ENCODE measurements at regions not wholly inside any gene's neighbourhood (a gene's known extent, or its start where the extent isn't known, plus 50 kb on each side); places are given as distances from the start of the nearest gene placed in this dataset.

GRCh38 chr21:24298040-24298439 is 1309.2 kb downstream of the MRPL39 start:
- Histone ChIP-seq H3K9me1 (ENCODE audit: insufficient read depth, low read length) (no peaks in the 10 kb centered on the region), H3K4ac (ENCODE audit: low read depth, low read length) (no peak overlapping the region), H3K4me2 (ENCODE audit: low read depth, low read length) (no peak overlapping the region), H3K18ac (ENCODE audit: low read depth, low read length) (no peak overlapping the region), H2BK5ac (ENCODE audit: low read depth, low read length, poor library complexity, severe bottlenecking) (no peak overlapping the region), H3K9ac (ENCODE audit: low read depth, low read length) (no peak overlapping the region), H3K27ac (ENCODE audit: insufficient read depth, low read length) (no peak overlapping the region), H3K9me3 (ENCODE audit: control insufficient read depth, insufficient read depth, low read length) (no peaks in the 10 kb centered on the region), H3K27me3 (ENCODE audit: control insufficient read depth, insufficient read depth, low read length) (no peaks in the 10 kb centered on the region), H2BK15ac (ENCODE audit: low read depth, low read length) (no peak overlapping the region), H4K20me1 (ENCODE audit: insufficient read depth, low read length) (no peaks in the 10 kb centered on the region), H3K36me3 (ENCODE audit: control insufficient read depth, insufficient read depth, low read length) (no peaks in the 10 kb centered on the region), H3K56ac (ENCODE audit: extremely low read depth, insufficient read depth, low read length) (no peak overlapping the region), H3K14ac (replicated peaks; ENCODE audit: low read depth, low read length) (no peak overlapping the region), H2BK120ac (ENCODE audit: low read depth, low read length) (no peak overlapping the region), H2AFZ (replicated peaks; ENCODE audit: low read length, poor library complexity) (no peak overlapping the region), H2AK9ac (replicated peaks; ENCODE audit: low read depth, low read length, poor library complexity) (no peak overlapping the region), H2BK20ac (ENCODE audit: low read depth, low read length) (no peak overlapping the region), H3K4me3 (ENCODE audit: insufficient read depth, low read depth, low read length) (no peak overlapping the region), H2AK5ac (ENCODE audit: low read depth, low read length) (no peak overlapping the region), H3K79me1 (ENCODE audit: low read depth in 1 of 2, low read length in 2 of 2) (no peaks in the 10 kb centered on the region), H4K91ac (ENCODE audit: insufficient read depth, low read depth, low read length) (no peak overlapping the region), H3K4me1 (ENCODE audit: control insufficient read depth, insufficient read depth, low read length) (no peaks in the 10 kb centered on the region), H4K8ac (ENCODE audit: low read depth in 2 of 2, low read length in 2 of 2) (no peak overlapping the region), H4K5ac (ENCODE audit: low read depth, low read length) (no peak overlapping the region), H3K23ac (ENCODE audit: low read depth, low read length) (no peak overlapping the region)
- WGBS, 2 experiments (ENCODE audit: extremely low coverage in 2 of 2, insufficient read length in 1 of 2) = no CpG with 5 or more reads among the region's 1 CpG
- no peak for ATAC-seq (ENCODE audit: low read depth)
- no peak for DNase-seq
- intact Hi-C loops (cut with micrococcal nuclease) (no loop called here), in situ Hi-C loops (cut with MboI; ENCODE audit: low sequenced_read_pairs) (no loop called here), dilution Hi-C loops (cut with HindIII; ENCODE audit: low sequenced_read_pairs, unreplicated experiment) (no loop called here)
- POLR2A ChIA-PET (ENCODE audit: unreplicated experiment) = interaction anchor here (0.6 kb wide), 1 partner anchor 9 kb away, joined by 5 read pairs; no protein-coding TSS in a partner anchor
- CTCF ChIA-PET = no interaction called here
- TF ChIP-seq NFE2L2 (IDR thresholded peaks at IDR 0.05; ENCODE audit: low read depth, low read length) (no peak), CEBPB (IDR thresholded peaks at IDR 0.05; ENCODE audit: low read depth, low read length) (peak; percentile 76)
- no TSS peak for BruUV-seq (replicated peaks)

All from IMR-90 (cell line).